Loucy (cell line): ENCODE measurements at regions not wholly inside any gene's neighbourhood (a gene's known extent, or its start where the extent isn't known, plus 50 kb on each side); places are given as distances from the start of the nearest gene placed in this dataset.

ENCODE experiments used
- H2AFZ ChIP-seq: fragments of 200-600 bp; sonication (generic); 2 replicates; pipeline ENCODE4 v1.6.0; 2016; ENCODE audit warnings: antibody characterized with exemption, mild to moderate bottlenecking, low read length, moderate library complexity
- H3F3A ChIP-seq: fragments of 200-600 bp; 2 replicates; pipeline ENCODE4 v1.6.0; 2016; ENCODE audit warnings: antibody characterized with exemption, low read depth, mild to moderate bottlenecking
- H3K27me3 ChIP-seq: fragments of 200-600 bp; sonication (generic); 2 replicates; pipeline ENCODE4 v1.6.1; 2014; ENCODE audit warnings: low read length, mild to moderate bottlenecking; ENCODE audit not compliant: insufficient read depth, poor library complexity, severe bottlenecking
- H3K36me3 ChIP-seq: fragments of 200-600 bp; sonication (generic); 2 replicates; pipeline ENCODE4 v1.6.1; 2016; ENCODE audit warnings: low read length; ENCODE audit not compliant: insufficient read depth
- H3K4me1 ChIP-seq: fragments of 200-600 bp; sonication (generic); 2 replicates; pipeline ENCODE4 v1.5.1; 2014; ENCODE audit warnings: low read length, mild to moderate bottlenecking; ENCODE audit not compliant: insufficient read depth, poor library complexity, severe bottlenecking
- H3K4me2 ChIP-seq: fragments of 200-600 bp; sonication (generic); 2 replicates; pipeline ENCODE4 v1.6.0; 2014; ENCODE audit warnings: antibody characterized with exemption, low read length, low read depth, mild to moderate bottlenecking; ENCODE audit not compliant: poor library complexity, severe bottlenecking
- H3K4me3 ChIP-seq: fragments of 200-600 bp; sonication (generic); 2 replicates; pipeline ENCODE4 v1.5.1; 2014; ENCODE audit warnings: low read length, mild to moderate bottlenecking, mixed read lengths; ENCODE audit not compliant: poor library complexity, severe bottlenecking
- H3K79me2 ChIP-seq: fragments of 200-600 bp; sonication (generic); 2 replicates; pipeline ENCODE4 v1.6.1; 2014; ENCODE audit warnings: low read length; ENCODE audit not compliant: insufficient read depth
- H3K9ac ChIP-seq: fragments of 200-600 bp; sonication (generic); 2 replicates; pipeline ENCODE4 v1.6.0; 2014; ENCODE audit warnings: mild to moderate bottlenecking, low read depth, low read length, moderate library complexity; ENCODE audit not compliant: poor library complexity, severe bottlenecking
- H3K9me2 ChIP-seq: fragments of 200-600 bp; sonication (generic); replicated peaks from 2 replicates; pipeline ENCODE4 v1.6.1; 2016; ENCODE audit warnings: low read depth, low read length, mixed read lengths
- H3K9me3 ChIP-seq: fragments of 200-600 bp; sonication (generic); 2 replicates; pipeline ENCODE4 v1.6.1; 2014; ENCODE audit warnings: mild to moderate bottlenecking, antibody characterized with exemption, low read length, low read depth; ENCODE audit not compliant: insufficient read depth
- H4K20me1 ChIP-seq: fragments of 200-600 bp; sonication (generic); 2 replicates; pipeline ENCODE4 v1.6.0; 2014; ENCODE audit warnings: antibody characterized with exemption, low read length, mild to moderate bottlenecking; ENCODE audit not compliant: insufficient read depth, poor library complexity, severe bottlenecking
- CTCF ChIP-seq: fragments of 200-600 bp; sonication (generic); conservative IDR thresholded peaks from 2 replicates; pipeline ENCODE4 v1.5.1; 2014; ENCODE audit warnings: mild to moderate bottlenecking, antibody characterized with exemption, low read length
- EZH2phosphoT487 ChIP-seq: fragments of 200-600 bp; IDR thresholded peaks from 2 replicates; pipeline ENCODE4 v1.6.1; 2018; ENCODE audit warnings: antibody characterized with exemption, mild to moderate bottlenecking, moderate library complexity, borderline replicate concordance

GRCh38 chr7:33829536-33829935 is 75.8 kb upstream of the BMPER start:
- Histone ChIP-seq H3K4me1 (peaks cover 14% of the 10 kb centered on the region), H2AFZ (no peak overlapping the region), H3F3A (no peaks in the 10 kb centered on the region)

GRCh38 chr7:33831389-33832141 is 73.8 kb upstream of the BMPER start:
- Histone ChIP-seq H3K4me2 (no peak overlapping the region), H2AFZ (no peak overlapping the region), H3K4me1 (peaks cover 8% of the 10 kb centered on the region), H3K9me2 (no peaks in the 10 kb centered on the region), H3K9ac (no peak overlapping the region), H3K36me3 (no peaks in the 10 kb centered on the region), H3K4me3 (no peak overlapping the region), H3K79me2 (no peaks in the 10 kb centered on the region), H3K27me3 (no peaks in the 10 kb centered on the region), H3K9me3 (no peaks in the 10 kb centered on the region), H3F3A (no peaks in the 10 kb centered on the region), H4K20me1 (no peaks in the 10 kb centered on the region)
- no peak for TF ChIP-seq EZH2phosphoT487
- no peak for TF ChIP-seq CTCF

More at GRCh38 chr7:33829536-33829935, 75.8 kb upstream of the BMPER start:
- H3K9ac ChIP-seq = no peak overlapping the region
- no peak for TF ChIP-seq EZH2phosphoT487
- TF ChIP-seq CTCF = no peak
- H3K4me3 ChIP-seq = no peak overlapping the region
- H3K79me2 ChIP-seq = no peaks in the 10 kb centered on the region
- H3K4me2 ChIP-seq = no peak overlapping the region
- no peaks in the 10 kb centered on the region for H3K9me3 ChIP-seq
- no peaks in the 10 kb centered on the region for H4K20me1 ChIP-seq
- H3K36me3 ChIP-seq = no peaks in the 10 kb centered on the region
- no peaks in the 10 kb centered on the region for H3K27me3 ChIP-seq
- no peaks in the 10 kb centered on the region for H3K9me2 ChIP-seq

- Histone ChIP-seq H3K9me3 (no peaks in the 10 kb centered on the region), H3F3A (no peaks in the 10 kb centered on the region), H2AFZ (no peak overlapping the region), H3K4me3 (no peak overlapping the region), H3K4me2 (no peak overlapping the region), H3K36me3 (no peaks in the 10 kb centered on the region), H3K27me3 (no peaks in the 10 kb centered on the region), H3K79me2 (no peaks in the 10 kb centered on the region), H3K9me2 (no peaks in the 10 kb centered on the region), H3K9ac (no peak overlapping the region), H3K4me1 (peaks cover 8% of the 10 kb centered on the region), H4K20me1 (no peaks in the 10 kb centered on the region)
- TF ChIP-seq CTCF (no peak), EZH2phosphoT487 (no peak)
Measured at GRCh38 chr7:33832271-33832721, 73.0 kb upstream of the BMPER start.
